Skin epidermis (tissue), 12 donors: ENCODE measurements at regions not wholly inside any gene's neighbourhood (a gene's known extent, or its start where the extent isn't known, plus 50 kb on each side); places are given as distances from the start of the nearest gene placed in this dataset.
A peak's percentile ranks its signal among the peaks of the same experiment; 100 is the strongest.

Experiments used
- H3K27ac ChIP-seq, 21 experiments: fragments of 200-600 bp; sonication (generic) in 11 of 21; one replicate each; pipeline ENCODE4 v1.5.0; 2020; ENCODE audit warnings: mild to moderate bottlenecking in 3 of 21, inconsistent platforms in 2 of 21, moderate library complexity in 2 of 21
- H3K4me3 ChIP-seq, 7 experiments: fragments of 200-600 bp; sonication (generic) in 2 of 7; one replicate each; pipeline ENCODE4 v1.5.0; 2020; ENCODE audit warnings: inconsistent platforms in 2 of 7, mild to moderate bottlenecking in 2 of 7, moderate library complexity in 1 of 7

GRCh38 chr6:73903155-73903554, 207.2 kb downstream of the CD109 start:
- no peak overlapping the region for H3K4me3 ChIP-seq
- H3K27ac ChIP-seq = no peak overlapping the region

- Histone ChIP-seq H3K27ac (no peak overlapping the region), H3K4me3 (no peak overlapping the region)
Observed at GRCh38 chr6:73901986-73902385, 206.0 kb downstream of the CD109 start.

GRCh38 chr6:73901311-73901710, 205.3 kb downstream of the CD109 start:
- H3K4me3 ChIP-seq = no peak overlapping the region
- H3K27ac ChIP-seq = no peak overlapping the region

GRCh38 chr6:73898599-73898998, 202.6 kb downstream of the CD109 start:
- Histone ChIP-seq H3K27ac (no peak overlapping the region), H3K4me3 (no peak overlapping the region)

GRCh38 chr6:73893696-73894095, 197.7 kb downstream of the CD109 start:
- Histone ChIP-seq H3K27ac (no peak overlapping the region), H3K4me3 (no peak overlapping the region)

- H3K27ac ChIP-seq = no peak overlapping the region
- no peak overlapping the region for H3K4me3 ChIP-seq
Observed at GRCh38 chr6:73888050-73888449, 192.0 kb downstream of the CD109 start.

- Histone ChIP-seq H3K27ac (no peak overlapping the region), H3K4me3 (no peak overlapping the region)
Observed at GRCh38 chr6:73885393-73885792, 189.4 kb downstream of the CD109 start.

GRCh38 chr6:73884540-73884939, 188.5 kb downstream of the CD109 start:
- H3K27ac ChIP-seq = no peak overlapping the region
- no peak overlapping the region for H3K4me3 ChIP-seq

- H3K27ac ChIP-seq = peak overlapping the region in 4 of 21 experiments; percentile 14 to 35 (median 19)
- H3K4me3 ChIP-seq = no peak overlapping the region
Observed at GRCh38 chr6:73879501-73880293, 183.7 kb downstream of the CD109 start.

GRCh38 chr6:73878403-73878802, 182.4 kb downstream of the CD109 start:
- H3K27ac ChIP-seq = peak overlapping the region in 3 of 21 experiments; percentile 12 to 60 (median 38)
- no peak overlapping the region for H3K4me3 ChIP-seq
